ENCODE measurements at regions not wholly inside any gene's neighbourhood (a gene's known extent, or its start where the extent isn't known, plus 50 kb on each side); places are given as distances from the start of the nearest gene placed in this dataset.

DNA sequence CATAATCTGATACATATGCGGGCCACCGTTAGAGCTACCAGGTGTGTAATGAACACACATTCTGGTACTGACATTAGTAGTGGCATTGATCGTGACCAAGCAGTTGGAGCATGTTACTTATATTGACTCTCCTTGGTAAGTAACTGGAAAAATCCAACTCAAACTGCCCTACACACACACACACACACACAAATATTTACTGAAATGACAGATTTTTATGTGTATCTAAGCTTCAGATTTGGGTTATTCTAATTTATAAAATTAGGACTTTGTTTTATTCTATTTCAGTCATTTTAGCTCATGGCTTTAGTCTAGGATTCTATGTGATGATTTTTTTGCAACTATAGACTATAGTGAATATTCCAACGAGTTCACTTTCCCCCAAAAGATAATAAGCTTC lies 1280.2 kb upstream of the ACO1 start:
- no peak for FAIRE-seq
- H3K4me1 ChIP-seq (ENCODE audit: control insufficient read depth, insufficient read depth, low read length): no peaks in the 10 kb centered on the region
- no peaks in the 10 kb centered on the region for H3K9me3 ChIP-seq (replicated peaks; ENCODE audit: control insufficient read depth, insufficient read depth, low read length)
- H4K20me1 ChIP-seq (ENCODE audit: control insufficient read depth, insufficient read depth): no peaks in the 10 kb centered on the region
- no peaks in the 10 kb centered on the region for H3K79me2 ChIP-seq (ENCODE audit: control insufficient read depth, insufficient read depth, low read length)
- no peak overlapping the region for H3K4me2 ChIP-seq (ENCODE audit: control insufficient read depth, insufficient read depth)
- no peak for DNase-seq (ENCODE audit: low read depth, low spot score)
- no peaks in the 10 kb centered on the region for H3K27me3 ChIP-seq (replicated peaks in 1 of 2; ENCODE audit: control insufficient read depth in 2 of 2, insufficient read depth in 2 of 2, low read length in 1 of 2)
- TF ChIP-seq ZNF207 (IDR thresholded peaks at IDR 0.05; ENCODE audit: borderline replicate concordance): no peak
- TF ChIP-seq SMAD5 (IDR thresholded peaks at IDR 0.05; ENCODE audit: low read depth): no peak
- TF ChIP-seq, protein P1, sequence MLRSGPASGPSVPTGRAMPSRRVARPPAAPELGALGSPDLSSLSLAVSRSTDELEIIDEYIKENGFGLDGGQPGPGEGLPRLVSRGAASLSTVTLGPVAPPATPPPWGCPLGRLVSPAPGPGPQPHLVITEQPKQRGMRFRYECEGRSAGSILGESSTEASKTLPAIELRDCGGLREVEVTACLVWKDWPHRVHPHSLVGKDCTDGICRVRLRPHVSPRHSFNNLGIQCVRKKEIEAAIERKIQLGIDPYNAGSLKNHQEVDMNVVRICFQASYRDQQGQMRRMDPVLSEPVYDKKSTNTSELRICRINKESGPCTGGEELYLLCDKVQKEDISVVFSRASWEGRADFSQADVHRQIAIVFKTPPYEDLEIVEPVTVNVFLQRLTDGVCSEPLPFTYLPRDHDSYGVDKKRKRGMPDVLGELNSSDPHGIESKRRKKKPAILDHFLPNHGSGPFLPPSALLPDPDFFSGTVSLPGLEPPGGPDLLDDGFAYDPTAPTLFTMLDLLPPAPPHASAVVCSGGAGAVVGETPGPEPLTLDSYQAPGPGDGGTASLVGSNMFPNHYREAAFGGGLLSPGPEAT (IDR thresholded peaks at IDR 0.05; ENCODE audit: low read depth): no peak
- TF ChIP-seq CTCF (IDR thresholded peaks at IDR 0.05 in 2 of 3, conservative IDR thresholded peaks at IDR 0.05 in 1 of 3; ENCODE audit: control insufficient read depth in 2 of 3, extremely low read depth in 1 of 3, insufficient read depth in 1 of 3, low read depth in 3 of 3, low read length in 3 of 3): no peak
- TF ChIP-seq MTA3 (IDR thresholded peaks at IDR 0.05; ENCODE audit: borderline replicate concordance, low read length): no peak
- no peak for TF ChIP-seq KDM1A (IDR thresholded peaks at IDR 0.05; ENCODE audit: borderline replicate concordance)
- no peak for TF ChIP-seq TCF7 (IDR thresholded peaks at IDR 0.05; ENCODE audit: borderline replicate concordance)
- TF ChIP-seq CBX5 (IDR thresholded peaks at IDR 0.05; ENCODE audit: low read depth): no peak
- no peak for TF ChIP-seq NFYB (IDR thresholded peaks at IDR 0.05; ENCODE audit: insufficient read depth, low read depth, low read length)
- TF ChIP-seq KLF5 (IDR thresholded peaks at IDR 0.05; ENCODE audit: partially characterized antibody): no peak
- no peak for TF ChIP-seq RAD21 (IDR thresholded peaks at IDR 0.05; ENCODE audit: insufficient read depth, low read depth, low read length)
- TF ChIP-seq, protein P2, sequence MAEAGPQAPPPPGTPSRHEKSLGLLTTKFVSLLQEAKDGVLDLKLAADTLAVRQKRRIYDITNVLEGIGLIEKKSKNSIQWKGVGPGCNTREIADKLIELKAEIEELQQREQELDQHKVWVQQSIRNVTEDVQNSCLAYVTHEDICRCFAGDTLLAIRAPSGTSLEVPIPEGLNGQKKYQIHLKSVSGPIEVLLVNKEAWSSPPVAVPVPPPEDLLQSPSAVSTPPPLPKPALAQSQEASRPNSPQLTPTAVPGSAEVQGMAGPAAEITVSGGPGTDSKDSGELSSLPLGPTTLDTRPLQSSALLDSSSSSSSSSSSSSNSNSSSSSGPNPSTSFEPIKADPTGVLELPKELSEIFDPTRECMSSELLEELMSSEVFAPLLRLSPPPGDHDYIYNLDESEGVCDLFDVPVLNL (IDR thresholded peaks at IDR 0.05; ENCODE audit: low read depth, low read length): no peak
- TF ChIP-seq HCFC1 (IDR thresholded peaks at IDR 0.05; ENCODE audit: low read length): no peak
- TF ChIP-seq POLR2AphosphoS2 (IDR thresholded peaks at IDR 0.05; ENCODE audit: low read depth, low read length): no peak
- TF ChIP-seq MXI1 (IDR thresholded peaks at IDR 0.05; ENCODE audit: low read depth, low read length): no peak
- TF ChIP-seq, protein P3, sequence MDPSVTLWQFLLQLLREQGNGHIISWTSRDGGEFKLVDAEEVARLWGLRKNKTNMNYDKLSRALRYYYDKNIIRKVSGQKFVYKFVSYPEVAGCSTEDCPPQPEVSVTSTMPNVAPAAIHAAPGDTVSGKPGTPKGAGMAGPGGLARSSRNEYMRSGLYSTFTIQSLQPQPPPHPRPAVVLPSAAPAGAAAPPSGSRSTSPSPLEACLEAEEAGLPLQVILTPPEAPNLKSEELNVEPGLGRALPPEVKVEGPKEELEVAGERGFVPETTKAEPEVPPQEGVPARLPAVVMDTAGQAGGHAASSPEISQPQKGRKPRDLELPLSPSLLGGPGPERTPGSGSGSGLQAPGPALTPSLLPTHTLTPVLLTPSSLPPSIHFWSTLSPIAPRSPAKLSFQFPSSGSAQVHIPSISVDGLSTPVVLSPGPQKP (IDR thresholded peaks at IDR 0.05; ENCODE audit: low read depth, low read length): no peak
- ChIA-PET RAD21 (ENCODE audit: unreplicated experiment) (no interaction called here), SMC1A (ENCODE audit: uncharacterized antibody, unreplicated experiment) (interaction anchor here (0.8 kb wide), 1 partner anchor 22 kb away, joined by 3 read pairs; no protein-coding TSS in a partner anchor), POLR2A (no interaction called here), CTCF (interaction anchor here (1.2 kb wide), 1 partner anchor 814 kb away, joined by 4 read pairs; no protein-coding TSS in a partner anchor)
- H3K9ac ChIP-seq (ENCODE audit: control insufficient read depth, insufficient read depth, low read length): no peak overlapping the region
- H2AFZ ChIP-seq (ENCODE audit: control insufficient read depth, low read depth, low read length): no peak overlapping the region
- in situ Hi-C loops (cut with MboI) (no loop called here), intact Hi-C loops (cut with micrococcal nuclease; ENCODE audit: unreplicated experiment) (no loop called here)
- no peak for ATAC-seq
- 0% methylated on average over 4 of the region's 4 CpGs for WGBS (ENCODE audit: insufficient coverage, insufficient replicate concordance, low lambda C conversion rate, missing lambda C conversion rate)
- H3K4me3 ChIP-seq: no peak overlapping the region
- no TSS peak for BruUV-seq (replicated peaks)
- no peak overlapping the region for H3K27ac ChIP-seq (ENCODE audit: control insufficient read depth, insufficient read depth)
- no peaks in the 10 kb centered on the region for H3K36me3 ChIP-seq (ENCODE audit: control insufficient read depth in 2 of 2, insufficient read depth in 2 of 2, low read length in 1 of 2)
